Lower leg skin (tissue), 4 donors: ENCODE measurements at regions not wholly inside any gene's neighbourhood (a gene's known extent, or its start where the extent isn't known, plus 50 kb on each side); places are given as distances from the start of the nearest gene placed in this dataset.
"Not testable (repeated sequence)": the region's sequence is repeated elsewhere in the genome, so short reads cannot be mapped to it uniquely, and the experiment has no call there.

Experiments
- DNase-seq, 2 donors: peaks; one replicate each; pipeline ENCODE4 v3.0.0-alpha.2; 2019; ENCODE audit warnings: low spot score in 2 of 2
- H3K4me3 ChIP-seq: fragments of 200-600 bp; sonication (generic); 2 replicates; pipeline ENCODE4 v1.5.1; 2017; ENCODE audit warnings: mild to moderate bottlenecking, low read depth; ENCODE audit not compliant: poor library complexity, severe bottlenecking
- POLR2A ChIP-seq, 2 donors: fragments of 450-650 bp; IDR thresholded peaks; one replicate each; pipeline ENCODE4 v1.6.1; 2016 to 2017; ENCODE audit warnings: antibody characterized with exemption in 2 of 2, mild to moderate bottlenecking in 1 of 2, moderate library complexity in 1 of 2
- WGBS, 2 donors: methylation state at CpG; one replicate each; pipeline ENCODE4 v1.1.5; 2018; 5-methylcytosine and 5-hydroxymethylcytosine counted together
- intact Hi-C: fragments of 100-400 bp; cut with DNase I; formaldehyde crosslinking; loops from one replicate; pipeline ENCODE4 v1.15.0; 2023; ENCODE audit warnings: low total_unique reads
- TF ChIP-seq, protein P1 (sequence below), 3 donors: fragments of 450-650 bp; IDR thresholded peaks; one replicate each; pipeline ENCODE4 v1.5.1; 2016; ENCODE audit warnings: antibody characterized with exemption in 3 of 3, mild to moderate bottlenecking in 3 of 3, moderate library complexity in 2 of 3

DNA sequence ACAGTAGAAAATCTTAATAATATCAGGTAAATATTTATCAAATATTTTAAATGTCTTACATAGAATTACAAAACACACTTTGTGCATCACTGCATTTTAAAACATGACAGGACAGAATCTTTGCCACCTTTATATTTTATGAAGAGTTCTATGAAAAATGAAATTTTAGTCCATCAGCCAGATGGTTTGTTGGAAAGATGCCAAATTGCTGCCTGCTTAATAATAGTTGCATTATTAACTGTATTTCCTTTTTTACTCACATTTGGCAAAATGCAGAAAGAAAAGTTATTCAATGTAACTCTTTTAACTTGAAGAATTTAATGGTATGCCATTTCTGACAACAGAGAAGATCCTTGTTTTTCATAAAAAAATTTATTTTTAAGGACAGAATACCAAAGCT lies 1271.6 kb downstream of the NSUN3 start:
- DNase-seq: no peak
- H3K4me3 ChIP-seq: no peak overlapping the region
- intact Hi-C loops: no loop called here
- TF ChIP-seq, protein P1, sequence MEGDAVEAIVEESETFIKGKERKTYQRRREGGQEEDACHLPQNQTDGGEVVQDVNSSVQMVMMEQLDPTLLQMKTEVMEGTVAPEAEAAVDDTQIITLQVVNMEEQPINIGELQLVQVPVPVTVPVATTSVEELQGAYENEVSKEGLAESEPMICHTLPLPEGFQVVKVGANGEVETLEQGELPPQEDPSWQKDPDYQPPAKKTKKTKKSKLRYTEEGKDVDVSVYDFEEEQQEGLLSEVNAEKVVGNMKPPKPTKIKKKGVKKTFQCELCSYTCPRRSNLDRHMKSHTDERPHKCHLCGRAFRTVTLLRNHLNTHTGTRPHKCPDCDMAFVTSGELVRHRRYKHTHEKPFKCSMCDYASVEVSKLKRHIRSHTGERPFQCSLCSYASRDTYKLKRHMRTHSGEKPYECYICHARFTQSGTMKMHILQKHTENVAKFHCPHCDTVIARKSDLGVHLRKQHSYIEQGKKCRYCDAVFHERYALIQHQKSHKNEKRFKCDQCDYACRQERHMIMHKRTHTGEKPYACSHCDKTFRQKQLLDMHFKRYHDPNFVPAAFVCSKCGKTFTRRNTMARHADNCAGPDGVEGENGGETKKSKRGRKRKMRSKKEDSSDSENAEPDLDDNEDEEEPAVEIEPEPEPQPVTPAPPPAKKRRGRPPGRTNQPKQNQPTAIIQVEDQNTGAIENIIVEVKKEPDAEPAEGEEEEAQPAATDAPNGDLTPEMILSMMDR (IDR thresholded peaks at IDR 0.05): no peak
- TF ChIP-seq POLR2A (IDR thresholded peaks at IDR 0.05): no peak

DNA sequence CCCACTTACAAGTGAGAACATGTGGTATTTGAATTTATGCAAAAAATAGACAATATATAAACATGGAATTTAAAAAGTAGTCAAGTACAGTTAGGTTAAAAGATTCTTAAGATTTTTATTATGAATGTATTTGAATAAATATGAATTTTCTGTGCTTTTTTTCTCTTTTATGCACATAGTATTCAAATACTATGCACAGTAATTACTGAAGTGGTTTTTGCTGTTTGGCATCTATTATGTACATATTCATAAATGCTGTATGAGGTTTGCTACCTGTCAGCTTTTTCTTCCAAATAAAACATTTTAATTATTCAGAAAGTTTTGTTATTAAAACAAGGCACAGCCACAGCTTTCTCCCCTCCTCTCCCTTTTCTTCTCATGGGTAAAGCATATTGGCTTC lies 1272.7 kb downstream of the NSUN3 start:
- no peak overlapping the region for H3K4me3 ChIP-seq
- TF ChIP-seq POLR2A (IDR thresholded peaks at IDR 0.05): no peak
- TF ChIP-seq, protein P1 (IDR thresholded peaks at IDR 0.05): no peak
- intact Hi-C loops: no loop called here
- DNase-seq: no peak

DNA sequence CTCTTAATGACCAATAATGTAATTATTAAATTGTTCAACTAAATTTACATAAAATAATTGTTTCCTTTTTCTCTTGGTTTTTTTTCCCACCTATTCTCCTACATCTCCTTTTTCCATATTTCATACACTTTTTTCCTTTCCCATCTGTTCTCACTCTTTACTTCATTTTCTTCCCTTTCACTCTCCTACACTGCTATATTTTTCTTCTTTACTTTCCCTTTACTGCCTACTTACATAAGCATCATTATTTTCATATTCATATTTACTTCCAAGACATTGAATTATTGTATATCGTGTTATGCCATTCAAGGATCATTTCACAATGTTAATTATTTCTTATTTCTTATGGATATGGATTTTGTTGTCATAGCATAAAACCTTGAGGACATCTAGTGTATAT lies 1275.6 kb downstream of the NSUN3 start:
- no peak overlapping the region for H3K4me3 ChIP-seq
- intact Hi-C loops: no loop called here
- TF ChIP-seq, protein P1 (IDR thresholded peaks at IDR 0.05): no peak
- TF ChIP-seq POLR2A (IDR thresholded peaks at IDR 0.05): no peak
- no peak for DNase-seq
- WGBS, 2 donors: 78 to 82% methylated on average over 1 of the region's 1 CpG

DNA sequence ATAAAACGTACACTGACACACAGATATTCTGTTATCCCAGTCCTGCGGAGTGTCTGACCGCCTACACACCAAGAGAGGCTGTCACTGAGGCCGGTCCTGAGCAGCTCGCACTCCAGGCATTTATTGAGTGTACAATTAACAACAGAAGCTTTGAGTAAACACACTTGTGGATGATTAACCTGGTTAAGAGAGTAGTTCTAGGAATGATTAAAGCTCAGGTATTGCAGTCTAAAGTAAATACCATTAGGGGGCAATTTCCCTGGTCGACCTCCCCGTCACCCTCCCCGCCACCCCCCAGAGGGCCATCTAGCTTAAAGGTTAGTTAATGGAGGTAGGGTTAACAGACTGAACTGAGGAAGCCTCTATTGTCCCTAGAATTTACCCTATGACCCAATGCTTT lies 1278.5 kb downstream of the NSUN3 start:
- WGBS, 2 donors: 69 to 74% methylated on average over 8 of the region's 8 CpGs
- intact Hi-C loops: no loop called here

GRCh38 chr3:95343228-95343627 lies 1280.4 kb downstream of the NSUN3 start:
- TF ChIP-seq, protein P1 (IDR thresholded peaks at IDR 0.05): no peak
- TF ChIP-seq POLR2A (IDR thresholded peaks at IDR 0.05): no peak
- WGBS, 2 donors: 51 to 54% methylated on average over 4 of the region's 4 CpGs
- no peak overlapping the region for H3K4me3 ChIP-seq
- DNase-seq: no peak
- intact Hi-C loops: no loop called here

More for the DNA sequence above, 1278.5 kb downstream of the NSUN3 start:
- no peak for DNase-seq
- TF ChIP-seq, protein P1 (IDR thresholded peaks at IDR 0.05): no peak
- no peak for TF ChIP-seq POLR2A (IDR thresholded peaks at IDR 0.05)
- H3K4me3 ChIP-seq: no peak overlapping the region

GRCh38 chr3:95343767-95344166 lies 1280.9 kb downstream of the NSUN3 start:
- no peak for DNase-seq
- TF ChIP-seq, protein P1 (IDR thresholded peaks at IDR 0.05): no peak
- TF ChIP-seq POLR2A (IDR thresholded peaks at IDR 0.05): no peak
- WGBS, 2 donors: 93 to 96% methylated on average over 1 of the region's 1 CpG
- no peak overlapping the region for H3K4me3 ChIP-seq
- intact Hi-C loops: no loop called here

DNA sequence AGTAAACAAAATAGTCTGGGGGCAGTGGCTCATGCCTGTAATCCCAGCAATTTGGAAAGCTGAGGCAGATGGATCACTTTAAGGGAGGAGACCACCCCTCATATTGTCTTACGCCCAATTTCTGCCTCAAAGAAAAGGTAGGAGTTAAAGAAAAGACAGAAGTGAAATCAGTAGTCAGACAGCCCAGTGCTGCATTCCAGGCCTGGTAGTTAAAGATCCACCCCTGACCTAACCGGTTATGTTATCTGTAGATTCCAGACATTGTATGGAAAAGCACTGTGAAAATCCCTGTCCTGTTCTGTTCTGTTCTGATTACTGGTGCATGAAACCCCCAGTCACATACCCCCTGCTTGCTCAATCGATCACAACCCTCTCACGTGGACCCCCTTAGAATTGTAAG lies 1285.1 kb downstream of the NSUN3 start:
- WGBS, 2 donors: 62 to 78% methylated on average over 4 of the region's 4 CpGs
- H3K4me3 ChIP-seq, DNase-seq, intact Hi-C loops: not testable (repeated sequence)
